ENCODE measurements at regions not wholly inside any gene's neighbourhood (a gene's known extent, or its start where the extent isn't known, plus 50 kb on each side); places are given as distances from the start of the nearest gene placed in this dataset.
"Not testable (repeated sequence)": the region's sequence is repeated elsewhere in the genome, so short reads cannot be mapped to it uniquely, and the experiment has no call there.

DNA sequence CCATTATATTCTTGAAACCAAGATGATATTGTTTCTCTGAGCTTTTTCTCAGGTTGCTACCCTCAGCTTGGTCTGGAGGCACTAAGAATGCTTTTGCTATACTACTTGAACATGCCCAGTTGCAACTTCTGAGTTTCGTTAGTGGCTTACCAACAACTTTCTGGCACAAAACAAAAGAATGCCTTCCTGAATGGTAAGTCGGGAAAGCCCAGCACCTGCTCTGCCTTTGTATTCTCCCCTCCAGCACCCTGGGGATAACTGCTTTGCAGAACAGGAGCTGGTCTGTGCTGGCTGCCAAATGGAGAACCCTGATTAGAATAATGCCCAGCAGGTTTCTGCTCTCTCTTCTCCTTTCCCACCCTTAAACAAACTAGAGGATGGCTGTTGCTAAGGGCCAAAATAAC is 149.3 kb downstream of the TGFB2 start:
- DNase-seq (ENCODE audit: low read depth): no peak

DNA sequence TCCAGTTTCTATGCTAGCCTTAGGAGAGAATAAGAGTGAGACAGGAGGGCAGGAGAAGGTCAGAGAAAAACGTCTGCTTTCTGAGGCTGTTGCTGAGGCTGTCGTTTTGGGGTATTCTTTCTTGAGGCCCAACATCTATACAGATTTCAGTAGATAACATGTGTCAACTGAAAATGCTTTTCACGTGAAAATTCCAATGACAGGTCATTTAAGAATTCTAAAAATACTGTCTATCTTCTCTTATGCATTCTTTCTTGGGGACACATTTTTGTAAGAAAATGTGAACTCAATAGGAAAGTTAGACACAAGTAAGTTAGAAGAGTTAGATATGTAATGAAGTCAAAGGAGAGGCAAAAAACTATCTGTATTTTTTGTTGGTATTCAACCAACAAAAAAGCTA is 150.8 kb downstream of the TGFB2 start:
- DNase-seq (ENCODE audit: low read depth): peak; percentile 66

DNA sequence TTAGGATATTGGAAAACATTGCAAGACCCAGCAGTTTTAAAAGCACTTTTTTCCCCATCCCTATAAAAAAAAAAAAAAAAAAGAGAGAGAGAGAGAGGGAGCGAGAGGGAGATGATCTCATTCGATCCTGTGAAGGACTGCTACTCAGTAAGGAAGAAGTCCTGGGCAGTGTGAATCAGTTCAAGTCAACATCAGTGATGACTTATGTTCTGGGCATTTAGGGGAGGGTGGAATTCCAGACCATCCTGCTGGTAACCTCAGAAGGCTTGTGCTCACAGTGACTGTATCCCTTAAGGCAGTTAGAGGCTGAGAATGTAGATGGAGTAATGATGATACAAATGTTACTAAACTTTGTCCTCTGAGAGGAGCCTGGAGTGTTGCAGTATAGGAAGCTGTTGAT is 151.4 kb downstream of the TGFB2 start:
- DNase-seq (ENCODE audit: low read depth): peak; percentile 100

DNA sequence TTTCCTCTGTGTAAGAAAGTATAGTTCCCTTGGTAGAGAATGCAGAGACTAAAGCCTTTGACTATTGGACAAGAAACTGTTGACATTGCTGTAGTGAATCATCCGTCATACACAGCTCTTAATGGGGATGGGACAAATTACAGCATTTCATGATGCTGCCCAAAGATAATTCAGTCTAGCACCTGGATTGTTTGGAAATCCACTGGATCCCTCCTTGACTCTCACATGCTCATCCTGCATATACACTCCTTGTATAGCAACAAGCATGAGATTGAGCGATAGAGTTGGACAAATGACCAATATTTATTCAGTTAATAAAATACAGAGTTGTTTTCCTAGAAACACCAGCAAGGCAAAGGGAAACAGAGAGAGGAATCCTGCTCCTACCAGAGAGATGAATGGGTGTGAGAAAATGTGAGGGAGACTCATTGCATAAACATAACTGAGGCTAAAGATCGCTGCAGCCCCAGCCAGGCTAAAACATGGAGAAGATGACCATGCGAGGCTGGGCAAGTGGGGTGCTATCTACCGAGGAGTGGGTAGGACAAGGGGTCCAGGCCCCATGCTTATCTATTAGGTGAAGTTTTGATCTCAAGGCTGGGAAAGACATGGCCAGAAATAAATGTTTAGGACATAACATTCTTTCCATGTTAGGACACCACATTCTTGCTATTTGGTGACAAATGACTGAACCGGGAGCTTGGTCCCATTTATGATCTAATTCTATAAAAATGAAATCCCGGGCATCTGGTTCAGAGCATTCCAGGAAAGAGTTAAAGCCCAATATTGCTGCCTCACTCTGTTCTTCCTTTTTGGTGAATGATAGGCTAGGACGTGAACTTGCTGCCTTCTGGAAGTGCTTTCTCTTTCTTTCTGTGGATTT is 153.2 kb downstream of the TGFB2 start:
- peak; percentile 91 for DNase-seq (ENCODE audit: low read depth)

DNA sequence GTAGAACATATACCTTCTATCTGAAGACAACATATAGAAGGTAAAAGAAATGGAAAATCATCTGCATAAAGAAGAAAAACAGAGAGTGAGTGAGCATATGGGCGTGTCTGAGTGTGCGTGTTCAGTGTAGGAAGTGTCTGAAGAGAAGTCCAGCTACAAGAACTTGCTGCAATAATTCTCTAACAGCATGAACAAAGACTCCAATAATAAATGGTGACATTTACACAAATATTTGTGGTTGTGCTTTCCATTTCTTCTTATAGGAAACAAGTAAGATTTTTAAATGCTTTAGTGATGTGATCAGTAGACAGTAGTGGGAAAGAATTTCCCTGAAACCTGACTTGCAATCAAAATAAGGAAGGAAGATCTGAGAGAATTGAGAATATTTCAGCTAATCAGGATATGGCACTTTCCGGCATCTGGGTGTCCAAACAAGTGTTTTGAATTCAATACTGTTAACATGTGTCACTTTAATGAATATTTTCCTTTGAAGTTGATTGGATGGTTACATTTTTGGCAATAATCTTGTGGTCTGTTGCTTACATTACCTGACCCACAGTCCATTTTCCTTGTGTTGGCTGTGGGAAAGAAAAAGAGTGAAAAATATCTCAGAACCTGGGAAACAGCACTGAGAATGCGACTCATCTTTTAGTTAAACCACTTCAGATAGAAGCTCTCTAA is 154.0 kb downstream of the TGFB2 start:
- peak; percentile 98 for DNase-seq (ENCODE audit: low read depth)

DNA sequence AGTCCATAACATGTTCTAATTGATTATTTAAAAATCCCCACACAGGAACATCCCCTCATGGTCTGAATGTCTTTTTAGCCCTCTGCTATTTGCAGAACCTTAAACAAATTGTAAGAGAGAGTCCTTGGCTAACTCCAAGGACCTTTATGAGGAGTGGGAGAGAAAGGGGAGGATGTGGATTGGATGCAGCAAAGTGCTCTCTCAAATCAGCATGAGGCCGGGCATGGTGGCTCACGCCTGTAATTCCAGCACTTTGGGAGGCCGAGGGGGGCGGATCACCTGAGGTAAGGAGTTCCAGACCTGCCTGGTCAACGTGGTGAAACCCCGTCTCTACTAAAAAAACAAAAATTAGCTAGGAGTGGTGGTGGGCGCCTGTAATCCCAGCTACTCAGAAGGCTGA is 154.8 kb downstream of the TGFB2 start:
- no peak for DNase-seq (ENCODE audit: low read depth)

DNA sequence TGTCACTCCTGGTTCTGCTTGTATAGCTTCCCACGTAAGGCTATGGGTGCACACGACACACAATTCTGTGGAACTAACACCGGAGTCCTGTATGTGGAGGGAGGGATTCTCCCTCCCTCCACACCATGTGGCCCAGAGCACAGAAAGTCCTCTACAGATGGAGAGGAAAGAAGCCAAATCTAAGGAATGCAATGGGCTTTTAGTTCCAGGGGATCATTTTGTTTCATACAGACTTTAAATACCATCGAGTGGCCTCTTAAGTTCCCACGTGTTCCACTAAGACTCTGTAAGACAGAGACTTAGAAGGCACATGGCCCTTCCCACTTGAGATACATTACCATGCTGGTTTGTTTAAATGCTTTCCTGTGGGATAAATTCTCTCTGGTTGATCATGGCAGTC is 156.0 kb downstream of the TGFB2 start:
- DNase-seq (ENCODE audit: low read depth): peak; percentile 55

DNA sequence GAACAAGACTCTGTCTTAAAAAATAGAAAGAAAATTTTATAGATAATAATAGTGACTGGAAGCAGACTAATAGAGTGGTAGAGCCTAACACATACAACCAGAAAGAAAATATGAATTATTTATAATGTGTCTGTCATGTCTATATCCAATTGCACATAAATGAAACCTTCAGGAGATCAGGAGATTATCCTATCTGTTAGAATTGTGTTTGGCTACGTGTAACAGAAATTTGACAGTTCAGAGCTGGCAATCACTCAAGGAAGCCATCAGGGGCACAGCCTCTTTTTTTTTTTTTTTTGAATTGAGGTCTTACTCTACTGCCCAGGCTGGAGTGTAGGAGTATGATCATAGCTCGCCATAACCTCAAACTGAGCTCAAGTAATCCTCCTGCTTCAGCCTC is 157.2 kb downstream of the TGFB2 start:
- DNase-seq (ENCODE audit: low read depth): no peak

DNA sequence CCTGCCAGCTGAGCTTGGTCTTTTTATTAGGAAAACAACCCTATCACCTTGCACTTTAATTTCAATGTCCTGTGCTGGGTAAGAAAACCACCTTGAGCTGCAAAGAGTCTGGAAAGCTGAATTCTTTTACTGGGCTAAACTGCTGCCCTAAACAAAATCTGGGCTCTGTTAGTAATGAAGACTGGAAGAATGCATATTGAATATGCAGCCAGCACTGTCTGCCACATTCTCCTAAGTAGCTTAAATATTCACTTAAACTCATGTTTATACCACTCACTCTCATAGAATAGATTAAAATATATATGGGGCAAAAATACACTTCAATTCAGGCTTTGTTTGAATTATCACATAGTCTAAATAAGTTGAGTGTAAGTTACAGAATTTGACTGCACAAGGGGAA is 158.0 kb downstream of the TGFB2 start:
- no peak for DNase-seq (ENCODE audit: low read depth)

DNA sequence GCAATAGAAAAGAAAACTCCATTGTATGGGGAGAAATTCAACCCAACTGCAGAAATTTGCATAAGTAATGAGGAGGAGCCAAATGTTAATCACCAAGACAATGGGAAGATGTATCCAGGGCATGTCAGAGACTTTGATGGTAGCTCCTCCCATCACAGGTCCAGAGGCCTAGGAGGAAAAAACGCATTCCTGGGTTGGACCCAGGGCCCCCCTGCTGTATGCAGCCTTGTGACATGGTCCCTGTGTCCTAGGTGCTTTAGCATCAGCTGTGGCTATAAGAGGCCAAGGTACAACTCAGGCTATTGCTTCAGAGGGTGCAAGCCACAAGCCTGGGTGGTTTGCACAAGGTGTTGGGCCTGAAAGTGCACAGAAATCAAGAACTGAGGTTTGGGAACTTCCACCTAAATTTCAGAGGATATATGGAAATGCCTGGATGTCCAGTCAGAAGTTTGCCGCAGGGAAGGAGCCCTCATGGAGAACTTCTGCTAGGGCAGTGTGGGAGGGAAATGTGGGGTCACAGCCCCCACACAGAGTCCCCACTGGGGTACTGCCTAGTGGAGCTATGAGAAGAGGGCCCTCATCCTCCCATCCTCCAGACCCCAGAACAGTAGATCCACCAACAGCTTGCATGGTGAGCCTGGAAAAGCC is 162.3 kb downstream of the TGFB2 start:
- no peak for DNase-seq (ENCODE audit: low read depth)

DNA sequence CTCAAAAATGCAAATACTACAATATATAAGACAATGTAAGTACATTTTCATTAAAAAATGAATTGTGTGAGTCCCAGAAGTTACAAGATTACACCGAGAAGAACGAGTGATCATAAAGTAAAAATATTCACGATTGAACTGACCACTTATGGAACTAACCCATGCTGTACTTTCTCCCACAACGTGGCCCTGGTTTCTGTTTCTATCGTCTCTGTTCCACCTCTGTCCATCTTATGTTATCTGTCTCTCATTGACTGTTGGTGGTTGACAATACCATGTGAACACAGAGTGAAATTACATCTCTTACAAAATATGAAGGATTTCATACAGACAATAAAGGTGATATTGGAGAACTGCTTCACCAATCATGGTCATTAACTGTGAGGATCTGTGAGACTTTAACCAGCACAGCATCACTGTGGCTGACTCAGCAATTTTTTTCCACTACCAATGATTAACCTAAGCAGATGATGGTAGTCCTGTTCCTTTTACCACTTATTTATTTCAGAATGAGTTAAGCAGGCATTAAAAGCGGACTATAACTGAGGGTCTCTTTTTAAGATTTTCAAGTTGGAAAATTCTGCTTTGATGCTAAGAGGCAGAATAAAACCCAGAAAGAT is 165.1 kb downstream of the TGFB2 start:
- DNase-seq (ENCODE audit: low read depth): no peak

DNA sequence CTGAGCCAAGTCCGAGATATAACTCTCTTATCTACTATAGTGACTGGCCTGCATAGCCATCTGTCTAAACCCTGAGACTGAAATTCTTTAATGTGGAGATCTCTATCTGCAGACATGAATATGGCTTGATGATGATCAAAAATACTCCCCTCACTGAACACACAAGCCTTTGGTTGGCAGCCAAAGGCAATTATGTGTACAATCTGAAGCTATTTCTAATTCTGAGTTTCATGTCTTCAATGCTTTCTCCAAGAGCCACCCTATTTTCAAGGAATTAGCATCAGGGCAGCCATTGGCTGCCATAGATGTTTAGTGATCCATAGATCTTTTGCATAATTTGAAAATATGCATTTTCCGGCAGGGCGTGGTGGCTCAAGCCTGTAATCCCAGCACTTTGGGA is 168.2 kb downstream of the TGFB2 start:
- no peak for DNase-seq (ENCODE audit: low read depth)

DNA sequence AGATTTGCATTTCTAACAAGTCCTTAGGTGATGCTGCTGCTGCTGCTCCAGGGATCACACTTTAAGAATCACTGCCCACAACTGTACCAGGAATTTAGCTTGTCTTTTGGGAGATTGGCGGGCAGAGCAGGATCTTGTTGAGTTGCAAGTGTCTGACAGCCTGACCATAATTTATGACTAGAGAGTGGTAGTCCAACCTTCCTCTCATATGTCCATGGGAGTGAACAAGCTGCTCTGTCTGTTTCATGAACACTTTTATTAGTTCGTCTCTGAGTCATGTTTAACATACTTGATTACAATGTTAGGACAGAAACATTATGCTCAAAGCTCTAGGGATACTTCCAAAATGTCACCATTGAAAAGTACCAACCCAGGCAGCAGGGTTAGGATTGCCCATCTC is 169.6 kb downstream of the TGFB2 start:
- peak; percentile 61 for DNase-seq (ENCODE audit: low read depth)

DNA sequence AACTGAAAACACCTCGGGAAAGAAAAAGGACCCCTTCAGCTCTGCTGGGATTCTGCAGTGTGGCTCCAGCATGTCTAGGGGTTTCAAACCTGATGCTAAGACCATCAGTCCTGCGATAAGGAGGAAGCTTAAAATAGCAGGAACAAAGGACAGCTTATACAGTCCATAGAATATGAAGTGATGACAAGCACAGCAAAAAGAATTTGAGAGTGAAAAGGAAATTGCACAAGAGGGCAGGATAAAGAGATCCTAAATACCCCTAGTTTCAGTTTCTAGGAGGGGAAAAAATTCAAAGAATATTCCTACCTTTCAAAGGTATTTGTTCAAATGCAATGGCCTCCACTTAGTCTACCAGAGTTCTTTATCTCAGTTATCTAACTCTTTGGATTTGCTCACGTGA is 171.4 kb downstream of the TGFB2 start:
- no peak for DNase-seq (ENCODE audit: low read depth)

DNA sequence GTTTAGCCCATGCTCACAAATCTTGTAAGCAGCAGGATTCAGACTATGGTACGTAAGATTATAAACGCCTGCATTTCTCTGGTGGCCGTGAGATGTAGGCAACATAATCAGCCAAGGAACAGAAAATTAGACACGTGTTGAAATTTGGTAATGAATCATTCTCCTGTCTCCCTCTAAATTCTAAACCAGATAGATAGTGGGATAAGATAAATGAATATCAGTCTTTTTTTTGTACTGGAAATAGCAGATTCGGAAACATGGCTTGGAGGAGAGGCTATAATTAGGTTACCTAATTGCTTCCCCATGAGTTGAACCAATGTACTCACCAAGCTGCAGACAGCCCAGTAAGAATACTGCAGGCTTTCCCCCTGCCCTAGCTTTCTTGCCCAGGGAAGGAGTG is 172.3 kb downstream of the TGFB2 start:
- no peak for DNase-seq (ENCODE audit: low read depth)

DNA sequence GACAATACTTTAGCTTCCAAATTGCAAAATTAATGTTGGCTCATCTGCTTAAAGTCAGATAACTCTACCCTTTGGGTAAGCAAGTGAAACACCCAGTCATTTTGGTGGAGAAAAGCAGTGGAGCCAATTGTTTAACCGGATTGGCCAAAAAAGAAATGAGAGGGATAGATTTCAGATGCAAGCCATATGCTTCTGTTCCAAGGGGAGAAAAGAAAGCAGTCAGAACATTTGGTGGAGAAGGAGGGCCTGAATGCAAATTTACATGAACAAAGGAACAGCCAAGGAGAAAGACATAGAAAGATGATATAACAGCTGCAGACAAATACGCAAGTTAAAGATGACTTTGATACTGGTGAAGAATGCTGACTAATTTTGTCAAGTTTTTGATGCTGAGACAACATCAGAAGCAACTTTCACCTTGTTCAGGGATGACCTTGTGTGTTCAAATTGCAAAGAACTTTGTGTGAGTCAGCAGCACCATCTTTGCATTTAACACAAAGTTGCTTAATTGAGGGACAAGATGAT is 173.1 kb downstream of the TGFB2 start:
- DNase-seq (ENCODE audit: low read depth): no peak

DNA sequence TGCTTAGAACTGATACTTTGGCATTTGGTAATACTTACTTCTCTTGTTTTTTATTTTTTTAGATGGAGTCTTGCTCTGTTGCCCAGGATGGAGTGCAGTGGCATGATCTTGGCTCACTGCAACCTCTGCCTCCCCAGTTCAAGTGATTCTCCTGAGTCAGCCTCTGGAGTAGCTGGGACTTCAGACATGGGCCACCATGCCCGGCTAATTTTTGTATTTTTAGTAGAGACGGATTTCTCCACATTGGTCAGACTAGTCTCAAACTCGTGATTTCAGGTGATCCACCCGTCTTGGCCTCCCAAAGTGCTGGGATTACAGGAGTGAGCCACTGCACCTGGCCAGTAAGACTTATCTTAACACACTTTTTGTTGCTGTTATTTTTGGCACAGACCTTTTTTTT is 175.5 kb downstream of the TGFB2 start:
- not testable (repeated sequence) for DNase-seq (ENCODE audit: low read depth)

DNA sequence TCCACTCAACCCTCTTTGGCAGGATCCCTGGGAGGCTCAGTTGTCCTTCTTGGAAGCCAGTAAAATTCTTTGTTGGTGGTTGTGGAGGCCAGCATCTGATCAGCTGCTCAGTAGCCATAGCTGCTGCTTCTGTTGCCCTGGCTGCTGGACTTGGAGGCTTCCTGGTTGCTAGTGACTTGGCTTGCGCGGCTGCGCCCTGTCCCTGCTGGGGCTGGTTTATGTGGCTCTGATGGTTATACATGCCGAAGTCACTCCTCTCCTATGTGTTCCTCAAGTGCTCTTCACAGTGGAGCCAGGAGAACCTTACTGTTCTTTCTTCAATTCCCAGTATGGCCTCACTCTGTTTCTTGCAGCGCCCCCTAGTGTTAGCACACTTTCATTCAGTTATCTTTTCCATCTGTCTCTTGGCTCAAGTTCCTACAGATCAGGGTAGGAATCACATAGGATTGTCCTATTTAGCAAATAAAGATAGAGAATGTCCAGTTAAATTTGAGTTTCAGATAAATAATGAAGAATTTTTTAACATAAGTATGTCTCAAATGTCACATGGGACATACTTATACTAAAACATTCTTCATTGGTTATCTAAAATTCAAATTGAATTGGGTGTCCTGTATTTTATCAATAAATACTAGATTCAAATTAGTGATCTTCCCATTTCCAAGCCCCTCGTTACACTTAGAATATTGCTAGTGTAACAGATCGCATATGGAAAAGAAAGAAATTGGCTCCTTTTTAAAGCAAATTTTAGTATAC is 176.5 kb downstream of the TGFB2 start:
- DNase-seq (ENCODE audit: low read depth): peak; percentile 72

DNA sequence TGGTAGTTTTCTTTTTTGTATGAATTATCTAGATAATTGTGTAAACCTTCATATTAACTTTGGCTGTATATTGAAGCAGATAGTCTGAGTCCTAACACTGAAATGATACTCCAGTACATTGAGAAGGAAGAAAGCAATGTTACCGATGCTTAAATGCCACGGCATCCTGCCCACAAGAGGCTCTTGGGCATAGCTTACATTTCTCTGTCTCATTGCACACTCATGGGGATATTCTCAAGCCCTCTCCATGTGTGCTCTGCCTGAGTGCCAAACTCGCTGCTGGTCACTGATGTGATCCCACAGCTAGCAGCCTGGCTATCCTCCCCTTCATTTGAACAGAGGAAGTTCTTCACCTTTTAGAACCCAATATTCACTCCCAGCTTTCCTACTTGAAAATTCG is 179.4 kb downstream of the TGFB2 start:
- DNase-seq (ENCODE audit: low read depth): peak; percentile 68

DNA sequence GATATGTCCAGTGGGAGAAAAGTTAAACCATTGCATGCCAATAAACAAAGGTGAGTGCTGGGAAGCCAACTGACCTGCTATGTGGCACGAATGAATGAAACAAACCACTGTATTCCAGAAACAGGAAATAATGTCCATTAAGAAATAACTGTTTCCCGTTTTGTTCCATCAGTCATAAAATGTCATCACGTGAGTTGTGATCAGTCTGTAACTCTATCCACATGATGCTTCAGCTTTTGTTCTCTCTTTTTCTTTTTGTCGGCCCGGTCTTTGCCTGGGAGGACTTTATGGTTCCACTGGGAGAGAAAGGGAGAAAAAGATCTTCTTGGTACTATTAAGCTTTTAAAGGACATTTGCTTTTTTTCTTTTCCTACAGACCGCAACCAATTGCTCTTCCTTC is 179.9 kb downstream of the TGFB2 start:
- no peak for DNase-seq (ENCODE audit: low read depth)

DNA sequence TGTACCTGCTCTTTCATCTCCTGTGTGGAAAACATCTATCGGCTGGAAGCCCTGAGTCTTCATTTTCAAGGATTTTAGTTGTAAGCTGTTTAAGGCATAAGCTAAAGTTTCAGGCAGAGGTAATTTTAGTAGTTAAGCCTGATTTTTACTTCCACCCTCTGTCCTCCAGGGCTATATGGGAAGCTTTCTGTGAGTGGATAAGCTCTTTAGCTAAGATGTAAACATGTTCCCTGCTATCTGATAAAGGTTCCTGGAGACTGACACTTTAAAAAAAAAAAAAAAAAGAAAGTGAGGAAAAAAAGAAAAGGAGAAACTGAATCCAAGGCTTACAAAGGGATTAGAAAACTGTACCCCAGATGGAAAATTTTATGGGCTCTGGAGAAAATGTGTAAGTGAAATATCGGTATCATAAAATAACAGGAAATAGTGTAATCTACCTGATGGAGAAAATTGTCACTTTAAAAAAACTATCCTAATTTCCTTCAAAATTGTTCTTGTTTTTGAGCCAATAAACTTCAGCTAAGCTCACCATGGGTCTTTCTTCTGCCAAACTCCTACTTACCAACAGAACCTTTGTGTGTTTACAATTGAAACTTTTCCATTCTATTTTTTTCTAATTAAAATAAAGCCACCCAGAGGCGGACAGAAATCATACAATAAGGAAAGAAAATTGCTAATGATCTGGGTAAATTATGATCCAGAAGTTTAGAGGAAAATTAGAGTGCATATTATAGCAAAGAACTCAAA is 180.5 kb downstream of the TGFB2 start:
- no peak for DNase-seq (ENCODE audit: low read depth)

Data from EH (cell line).